ENCODE measurements at regions not wholly inside any gene's neighbourhood (a gene's known extent, or its start where the extent isn't known, plus 50 kb on each side); places are given as distances from the start of the nearest gene placed in this dataset.

- Histone ChIP-seq H3K79me2 (ENCODE audit: control insufficient read depth, insufficient read depth, low read length) (no peaks in the 10 kb centered on the region), H3K9me3 (replicated peaks; ENCODE audit: control insufficient read depth, insufficient read depth, low read depth, low read length) (no peaks in the 10 kb centered on the region), H3K27ac (ENCODE audit: extremely low read depth, low read depth, low read length) (no peak overlapping the region), H2AFZ (ENCODE audit: low read depth, low read length) (no peak overlapping the region), H3K36me3 (ENCODE audit: control insufficient read depth, insufficient read depth, low read length) (no peaks in the 10 kb centered on the region), H3K4me1 (replicated peaks in 1 of 2; ENCODE audit: control insufficient read depth in 2 of 2, insufficient read depth in 2 of 2, low read length in 2 of 2) (no peaks in the 10 kb centered on the region), H3K27me3 (ENCODE audit: control insufficient read depth in 2 of 2, insufficient read depth in 2 of 2, low read length in 2 of 2) (no peaks in the 10 kb centered on the region), H3K9ac (ENCODE audit: insufficient read depth in 1 of 2, low read depth in 2 of 2, low read length in 2 of 2) (no peak overlapping the region), H3K4me2 (ENCODE audit: insufficient read depth, low read length) (no peak overlapping the region), H3K9me1 (ENCODE audit: control insufficient read depth, insufficient read depth, low read length) (no peaks in the 10 kb centered on the region), H4K20me1 (replicated peaks; ENCODE audit: control insufficient read depth, insufficient read depth, low read length) (no peaks in the 10 kb centered on the region), H3K4me3 (no peak overlapping the region)
- no TSS peak for BruUV-seq (replicated peaks)
- DNase-seq (ENCODE audit: extremely low read depth in 1 of 4, low spot score in 3 of 4) (no peak), ATAC-seq (no peak), FAIRE-seq (no peak)
- WGBS (ENCODE audit: insufficient coverage, low coverage, missing lambda C conversion rate): 0% methylated on average over 2 of the region's 2 CpGs
- TF ChIP-seq ARID2 (IDR thresholded peaks at IDR 0.05) (no peak), KHSRP (IDR thresholded peaks at IDR 0.05) (no peak), JUND (IDR thresholded peaks at IDR 0.05; ENCODE audit: borderline replicate concordance, low read depth, low read length) (no peak), JUND (tag; IDR thresholded peaks at IDR 0.05; ENCODE audit: borderline replicate concordance, low read depth, low read length) (no peak), MYNN (IDR thresholded peaks at IDR 0.05) (no peak), MYNN (CRISPR knock-in tag; IDR thresholded peaks at IDR 0.05) (no peak), MYBL2 (IDR thresholded peaks at IDR 0.05; ENCODE audit: low read depth) (no peak), MYBL2 (CRISPR knock-in tag; IDR thresholded peaks at IDR 0.05; ENCODE audit: borderline replicate concordance) (no peak), POLR2A (conservative IDR thresholded peaks at IDR 0.05) (no peak), ZNF239 (CRISPR knock-in tag; IDR thresholded peaks at IDR 0.05) (no peak), BMI1 (IDR thresholded peaks at IDR 0.05; ENCODE audit: low read length) (no peak), CREB5 (CRISPR knock-in tag; IDR thresholded peaks at IDR 0.05) (no peak), CREBBP (IDR thresholded peaks at IDR 0.05; ENCODE audit: low read depth, low read length) (no peak), KLF6 (CRISPR knock-in tag; IDR thresholded peaks at IDR 0.05; ENCODE audit: borderline replicate concordance) (no peak)
- TF ChIP-seq, protein P1, sequence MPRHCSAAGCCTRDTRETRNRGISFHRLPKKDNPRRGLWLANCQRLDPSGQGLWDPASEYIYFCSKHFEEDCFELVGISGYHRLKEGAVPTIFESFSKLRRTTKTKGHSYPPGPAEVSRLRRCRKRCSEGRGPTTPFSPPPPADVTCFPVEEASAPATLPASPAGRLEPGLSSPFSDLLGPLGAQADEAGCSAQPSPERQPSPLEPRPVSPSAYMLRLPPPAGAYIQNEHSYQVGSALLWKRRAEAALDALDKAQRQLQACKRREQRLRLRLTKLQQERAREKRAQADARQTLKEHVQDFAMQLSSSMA (CRISPR knock-in tag; IDR thresholded peaks at IDR 0.05): no peak
- TF ChIP-seq, protein P2, sequence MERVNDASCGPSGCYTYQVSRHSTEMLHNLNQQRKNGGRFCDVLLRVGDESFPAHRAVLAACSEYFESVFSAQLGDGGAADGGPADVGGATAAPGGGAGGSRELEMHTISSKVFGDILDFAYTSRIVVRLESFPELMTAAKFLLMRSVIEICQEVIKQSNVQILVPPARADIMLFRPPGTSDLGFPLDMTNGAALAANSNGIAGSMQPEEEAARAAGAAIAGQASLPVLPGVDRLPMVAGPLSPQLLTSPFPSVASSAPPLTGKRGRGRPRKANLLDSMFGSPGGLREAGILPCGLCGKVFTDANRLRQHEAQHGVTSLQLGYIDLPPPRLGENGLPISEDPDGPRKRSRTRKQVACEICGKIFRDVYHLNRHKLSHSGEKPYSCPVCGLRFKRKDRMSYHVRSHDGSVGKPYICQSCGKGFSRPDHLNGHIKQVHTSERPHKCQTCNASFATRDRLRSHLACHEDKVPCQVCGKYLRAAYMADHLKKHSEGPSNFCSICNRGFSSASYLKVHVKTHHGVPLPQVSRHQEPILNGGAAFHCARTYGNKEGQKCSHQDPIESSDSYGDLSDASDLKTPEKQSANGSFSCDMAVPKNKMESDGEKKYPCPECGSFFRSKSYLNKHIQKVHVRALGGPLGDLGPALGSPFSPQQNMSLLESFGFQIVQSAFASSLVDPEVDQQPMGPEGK (CRISPR knock-in tag; IDR thresholded peaks at IDR 0.05; ENCODE audit: borderline replicate concordance): no peak
- TF ChIP-seq, protein P3, sequence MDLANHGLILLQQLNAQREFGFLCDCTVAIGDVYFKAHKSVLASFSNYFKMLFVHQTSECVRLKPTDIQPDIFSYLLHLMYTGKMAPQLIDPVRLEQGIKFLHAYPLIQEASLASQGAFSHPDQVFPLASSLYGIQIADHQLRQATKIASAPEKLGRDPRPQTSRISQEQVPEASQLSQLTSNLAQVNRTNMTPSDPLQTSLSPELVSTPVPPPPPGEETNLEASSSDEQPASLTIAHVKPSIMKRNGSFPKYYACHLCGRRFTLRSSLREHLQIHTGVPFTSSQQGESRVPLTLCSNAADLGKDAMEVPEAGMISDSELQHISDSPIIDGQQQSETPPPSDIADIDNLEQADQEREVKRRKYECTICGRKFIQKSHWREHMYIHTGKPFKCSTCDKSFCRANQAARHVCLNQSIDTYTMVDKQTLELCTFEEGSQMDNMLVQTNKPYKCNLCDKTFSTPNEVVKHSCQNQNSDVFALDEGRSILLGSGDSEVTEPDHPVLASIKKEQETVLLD (IDR thresholded peaks at IDR 0.05): no peak
- intact Hi-C loops (cut with micrococcal nuclease): no loop called here
- ChIA-PET CTCF (ENCODE audit: low intra/inter-chr PET ratio) (no interaction called here), POLR2A (no interaction called here)
- in situ Hi-C loops (cut with MboI): no loop called here
Measured at GRCh38 chr4:151553874-151554273, 144.9 kb downstream of the FHIP1A start.
